Activated CD4-positive, alpha-beta T cell treated with anti-CD3 and anti-CD28 coated beads, Interleukin-2, Interleukin-4, amounts not matched to agents 100 ng/mL and 50 ng/mL, durations not matched to agents 16 hours and 8 hours (primary cell): ENCODE measurements at regions not wholly inside any gene's neighbourhood (a gene's known extent, or its start where the extent isn't known, plus 50 kb on each side); places are given as distances from the start of the nearest gene placed in this dataset.

Source experiments
- DNase-seq: peaks from one replicate; pipeline ENCODE4 v3.0.0-alpha.2; 2020; ENCODE audit warnings: low spot score

DNA sequence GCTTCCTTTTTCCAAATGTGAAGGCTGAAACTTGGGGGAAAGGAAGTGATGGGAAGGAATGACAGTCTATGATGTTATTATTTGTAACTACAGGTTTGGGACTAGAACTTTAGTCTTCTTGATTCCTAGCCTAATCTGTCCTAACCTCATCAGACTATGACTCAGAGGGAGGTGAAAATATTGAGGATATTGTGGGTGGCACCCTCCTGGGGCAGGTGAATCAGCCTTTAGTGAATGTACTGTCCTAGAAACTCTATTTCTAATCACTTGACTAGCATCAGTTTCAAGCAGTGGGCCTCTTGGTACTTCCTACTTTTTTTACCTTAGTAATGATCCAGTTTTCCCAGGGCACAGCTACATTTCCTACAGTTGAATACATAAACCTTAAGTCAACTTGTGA, 829.0 kb upstream of the API5 start:
- DNase-seq = no peak

DNA sequence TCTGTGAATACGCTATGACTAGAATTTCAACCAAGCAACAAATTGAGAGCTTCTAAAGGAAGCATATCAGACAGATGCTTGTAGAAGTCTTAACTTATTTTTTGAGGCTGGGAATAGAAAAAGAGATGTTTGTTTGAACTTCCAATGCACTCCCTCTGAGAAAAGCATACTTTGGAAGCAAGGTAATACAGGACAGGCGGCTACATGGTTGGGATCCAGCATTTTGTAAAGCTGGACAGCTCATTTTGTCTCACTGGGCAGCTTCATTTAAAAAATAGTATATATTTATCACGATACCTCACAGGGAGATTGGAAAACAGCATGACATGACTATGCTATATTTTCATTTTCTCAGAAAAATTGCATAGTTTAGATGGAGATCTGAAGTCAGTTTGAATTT, 821.3 kb upstream of the API5 start:
- DNase-seq = no peak

DNA sequence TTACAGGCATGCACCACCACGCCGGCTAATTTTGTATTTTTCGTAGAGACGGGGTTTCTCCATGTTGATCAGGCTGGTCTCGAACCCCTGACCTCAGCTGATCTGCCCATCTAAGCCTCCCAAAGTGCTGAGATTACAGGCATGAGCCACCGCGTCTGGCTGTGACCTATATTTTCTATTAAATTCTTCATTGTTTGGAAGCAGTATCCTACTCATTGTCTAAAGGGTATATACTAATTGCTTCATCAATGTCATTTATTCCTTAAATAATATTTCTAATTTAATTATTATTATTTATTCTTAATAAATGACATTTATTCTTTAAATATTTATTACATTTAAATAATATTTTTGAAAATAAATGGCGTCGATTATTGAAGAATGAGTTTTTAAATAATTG, 817.3 kb upstream of the API5 start:
- no peak for DNase-seq

DNA sequence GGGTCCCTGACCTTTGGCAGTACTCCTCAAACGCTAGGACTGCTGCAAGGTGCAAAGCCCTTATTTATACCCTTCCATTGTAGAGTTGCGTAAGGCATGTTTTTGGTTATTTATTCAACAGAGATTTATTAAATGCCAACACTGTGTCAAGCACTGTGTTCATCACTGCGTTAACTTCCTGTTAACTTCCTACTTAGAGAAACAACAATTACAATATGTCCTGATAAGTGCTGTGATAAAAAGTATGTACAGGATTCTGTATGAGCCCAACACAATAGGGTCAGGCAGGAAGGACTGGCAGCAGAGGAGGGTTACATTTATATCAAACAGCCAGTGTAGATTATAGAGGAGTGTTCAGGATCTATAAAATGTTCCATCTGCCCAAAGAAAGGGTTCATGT, 812.8 kb upstream of the API5 start:
- DNase-seq = no peak

DNA sequence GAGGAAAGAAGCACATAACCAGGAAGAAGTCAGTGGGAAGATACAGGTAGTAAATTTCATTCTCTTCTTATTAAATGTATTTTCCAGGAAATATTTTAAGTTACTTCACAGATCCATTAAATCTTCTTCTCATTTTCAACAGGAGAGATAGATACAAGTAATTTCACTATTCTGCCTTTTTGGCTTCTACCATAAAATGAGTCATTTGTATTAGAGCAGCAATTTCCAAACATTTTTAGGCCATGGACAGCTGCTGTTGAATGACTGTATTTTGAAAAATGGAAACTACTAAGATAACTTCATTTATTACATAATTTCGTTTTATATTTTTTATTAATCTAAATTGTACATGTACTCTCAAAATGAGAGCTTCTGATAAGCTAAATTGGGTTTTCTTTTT, 809.6 kb upstream of the API5 start:
- no peak for DNase-seq

DNA sequence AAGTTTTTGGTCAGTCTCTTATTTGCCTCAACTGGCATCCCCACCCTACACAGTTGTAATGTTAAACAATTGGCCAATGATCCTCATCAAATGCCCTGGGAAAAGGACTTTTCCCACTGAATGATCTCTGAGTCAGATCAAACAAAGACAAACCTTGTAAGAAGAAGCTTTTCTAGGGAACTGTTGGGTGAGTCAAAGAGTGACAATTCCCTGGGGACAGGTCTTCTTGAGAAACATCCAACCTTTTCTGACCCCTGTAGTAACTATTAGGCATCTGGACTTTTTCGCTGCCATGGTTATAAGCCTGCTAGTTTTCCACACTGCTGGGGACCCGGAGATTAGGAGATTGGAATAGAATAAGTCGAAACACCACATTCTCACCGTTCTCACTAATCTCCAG, 789.8 kb upstream of the API5 start:
- no peak for DNase-seq

DNA sequence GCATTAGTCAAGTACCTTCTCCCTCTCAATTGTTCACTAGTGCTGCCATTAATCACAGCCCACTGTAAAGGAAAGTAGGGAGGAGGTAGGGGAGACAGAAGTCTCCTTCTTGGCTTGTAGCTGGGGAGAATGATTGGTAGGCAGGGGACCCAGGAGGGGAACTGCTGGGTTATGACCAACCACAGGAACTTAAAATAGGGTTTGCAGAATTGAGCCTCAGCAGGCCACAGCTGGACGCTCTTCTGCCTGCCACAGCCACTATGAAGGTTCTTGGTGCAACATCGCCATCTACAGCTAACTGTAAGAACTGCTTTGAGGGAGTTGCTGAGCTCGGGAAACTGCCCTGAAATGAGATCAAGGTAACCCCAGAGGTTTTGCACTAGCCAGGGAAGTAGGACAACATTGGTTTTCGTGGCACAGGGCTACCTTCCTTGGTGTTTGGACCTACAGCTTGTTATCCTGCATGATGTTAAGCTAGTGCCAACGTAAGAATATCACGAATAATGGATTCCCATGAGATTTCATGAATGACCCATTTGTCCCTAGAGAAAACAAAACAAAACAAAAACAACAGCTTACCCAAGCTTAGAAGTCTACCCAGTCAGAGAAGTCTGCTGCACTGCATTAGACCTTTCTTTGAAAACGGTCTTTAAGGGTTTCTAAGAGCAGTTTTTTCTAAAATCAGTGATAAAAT, 787.1 kb upstream of the API5 start:
- DNase-seq = peak; percentile 39

DNA sequence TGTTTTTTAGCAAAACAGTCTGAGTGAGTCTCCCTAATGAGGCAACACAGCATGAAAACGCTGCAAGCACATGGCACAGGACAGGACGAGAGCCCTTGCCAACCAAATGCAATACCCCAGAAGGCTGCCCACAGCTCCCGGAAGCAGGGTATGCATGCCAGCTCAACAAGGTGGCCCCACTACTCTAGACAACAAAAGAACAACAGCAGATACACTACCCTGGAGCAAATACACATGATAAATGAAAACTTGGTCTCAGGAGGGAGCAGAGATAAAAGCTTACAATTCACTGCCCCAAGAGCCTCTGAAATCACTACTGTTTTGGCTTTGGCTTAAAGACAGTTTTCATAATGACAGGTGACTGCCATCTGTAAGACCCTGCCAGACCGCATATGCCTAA, 785.4 kb upstream of the API5 start:
- DNase-seq = no peak

DNA sequence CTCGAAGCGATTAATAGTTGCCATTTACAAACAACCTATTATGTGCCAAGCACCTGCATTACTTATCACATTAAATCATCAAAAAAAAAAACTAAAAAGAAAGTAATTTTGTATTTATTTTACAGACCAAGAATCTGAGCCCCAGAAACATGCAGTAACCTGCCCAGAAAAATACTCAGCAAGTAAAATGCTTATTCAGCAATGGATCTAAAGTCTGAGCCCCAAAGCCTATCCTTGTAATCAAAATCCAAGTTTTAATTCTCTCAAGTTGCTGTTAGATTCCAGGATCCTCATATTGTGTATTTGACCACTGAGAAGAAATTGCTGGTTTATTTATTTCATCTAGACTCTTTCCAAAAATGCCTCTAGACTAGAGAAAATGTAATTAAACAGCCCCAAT, 783.3 kb upstream of the API5 start:
- no peak for DNase-seq

DNA sequence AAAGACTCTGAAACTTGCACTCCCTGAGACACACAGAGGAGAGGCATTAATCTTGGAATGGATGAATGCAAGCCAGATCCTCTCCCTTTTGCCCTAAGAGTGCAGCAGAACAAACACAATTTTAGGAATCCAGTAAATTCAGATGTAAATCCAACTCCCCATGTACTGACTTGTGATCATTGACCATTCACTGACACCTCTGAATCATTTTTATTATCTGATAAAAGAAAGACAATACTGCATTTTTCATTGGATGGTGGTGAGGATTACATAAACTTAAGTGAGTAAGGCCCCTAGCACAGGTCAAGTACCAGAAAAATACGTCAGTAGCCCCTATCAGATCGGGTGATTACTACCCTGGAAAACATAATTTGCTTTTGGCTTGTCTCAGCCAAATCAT, 782.9 kb upstream of the API5 start:
- no peak for DNase-seq

DNA sequence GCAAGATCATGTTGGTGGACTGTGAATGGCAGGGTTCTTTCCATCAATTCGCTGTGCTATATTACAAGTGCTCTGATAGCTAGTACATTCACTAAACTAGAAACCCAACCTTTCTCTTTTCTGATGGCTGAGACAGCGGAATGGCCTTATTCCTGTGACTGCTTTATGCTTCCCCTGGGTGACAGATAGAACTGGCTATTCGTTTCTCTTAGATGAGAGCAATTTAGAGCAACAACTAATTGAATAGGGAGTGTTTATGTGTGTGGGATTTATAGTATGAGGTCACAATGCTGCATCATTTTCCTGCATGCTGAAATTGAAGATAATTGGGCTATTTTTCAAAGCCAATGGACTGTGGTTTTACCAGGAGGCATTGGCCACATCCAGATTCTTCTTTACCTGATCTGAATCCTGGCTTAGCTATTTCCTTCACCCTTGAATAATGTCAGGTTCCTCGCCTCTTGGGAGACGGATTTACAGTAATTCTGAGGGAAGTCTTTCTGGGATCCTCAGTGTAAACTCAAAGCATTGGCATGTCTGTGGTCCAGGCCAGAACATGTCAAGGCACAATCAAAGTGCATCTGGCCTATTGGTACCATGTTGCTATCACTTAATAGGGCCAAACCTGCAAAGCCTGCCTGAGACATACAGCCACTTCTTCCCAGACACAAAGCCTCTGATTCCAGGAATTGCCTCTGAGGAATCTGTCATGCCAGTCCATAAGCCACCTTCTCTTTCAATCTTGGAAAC, 775.0 kb upstream of the API5 start:
- no peak for DNase-seq

DNA sequence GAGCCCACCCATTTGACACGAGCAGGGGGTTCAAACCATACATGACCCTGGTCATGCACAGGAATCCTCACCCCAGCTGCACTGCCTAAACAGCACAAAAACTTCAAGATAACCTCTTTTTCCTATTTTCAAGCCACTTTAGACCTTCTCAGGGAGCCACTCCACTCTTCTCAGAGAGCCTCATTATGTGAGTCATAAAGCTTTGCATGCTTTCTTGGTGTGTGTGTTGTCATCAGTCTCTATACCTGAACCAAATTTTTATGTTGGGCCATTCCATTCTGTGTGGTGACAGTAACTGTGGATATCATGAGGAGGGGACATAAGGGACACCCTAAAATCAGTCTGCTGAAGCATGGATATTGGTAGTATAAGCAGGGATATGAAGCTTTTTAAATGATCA, 769.5 kb upstream of the API5 start:
- no peak for DNase-seq

DNA sequence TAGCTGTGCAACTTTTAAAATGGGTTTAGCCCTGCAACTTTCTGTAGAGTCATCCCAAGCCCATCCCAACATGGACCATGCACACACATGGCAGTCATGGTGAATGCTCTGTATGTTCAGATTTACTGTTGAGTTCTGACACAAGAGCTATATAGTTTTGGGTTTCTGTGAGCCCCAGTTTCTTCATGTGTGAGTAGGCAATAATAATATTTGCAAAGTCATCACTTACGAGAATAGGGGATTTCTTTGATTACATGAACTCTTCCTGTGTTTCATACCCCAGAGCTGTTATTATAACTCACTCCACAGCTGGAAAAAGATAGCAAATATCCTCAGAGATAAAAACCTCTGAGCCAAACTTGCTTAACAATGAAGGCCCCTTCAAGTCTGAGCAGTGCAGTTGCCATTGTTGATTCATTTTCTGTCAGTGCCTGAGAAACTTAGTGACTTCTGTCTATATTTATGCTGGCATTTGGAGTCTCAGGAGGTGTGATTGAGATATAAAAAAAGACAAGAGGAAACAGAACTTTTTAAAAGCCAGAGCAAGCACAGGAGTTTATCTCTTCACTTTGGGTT, 767.9 kb upstream of the API5 start:
- DNase-seq = no peak

DNA sequence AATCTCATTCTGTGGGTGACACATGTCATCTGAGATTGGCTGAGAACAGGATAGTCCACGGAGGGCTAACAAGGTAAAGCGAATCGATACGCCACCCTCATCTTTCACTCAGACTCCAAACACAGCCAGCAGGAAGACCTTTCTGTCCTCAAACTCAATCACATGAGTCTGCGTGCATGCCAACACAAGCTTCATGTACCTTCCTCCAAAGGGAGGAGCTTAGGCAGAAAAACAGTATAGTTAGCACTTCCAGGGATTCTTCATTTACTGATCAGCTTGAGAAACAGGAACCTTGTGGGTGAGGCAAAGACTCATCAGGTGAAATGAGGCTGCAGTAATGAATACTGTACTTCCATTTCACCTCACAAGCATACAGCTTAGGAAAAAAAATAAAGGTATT, 767.1 kb upstream of the API5 start:
- no peak for DNase-seq

DNA sequence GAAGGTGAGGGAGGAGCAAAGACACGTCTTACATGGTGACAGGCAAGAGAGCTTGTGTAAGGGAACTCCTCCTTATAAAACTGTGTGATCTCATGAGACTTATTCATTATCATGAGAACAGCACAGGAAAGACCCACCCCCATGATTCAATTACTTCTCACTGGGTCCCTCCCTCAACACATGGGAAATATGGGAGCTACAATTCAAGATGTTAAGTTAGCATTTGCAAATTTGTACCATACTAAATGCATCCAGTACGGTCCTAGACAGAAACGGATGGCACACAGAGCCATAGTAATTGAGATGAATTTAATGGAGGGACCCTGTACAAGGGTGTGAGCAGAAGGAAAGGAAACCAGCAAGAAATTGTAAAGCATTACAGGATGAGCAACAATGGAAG, 765.8 kb upstream of the API5 start:
- DNase-seq = no peak

DNA sequence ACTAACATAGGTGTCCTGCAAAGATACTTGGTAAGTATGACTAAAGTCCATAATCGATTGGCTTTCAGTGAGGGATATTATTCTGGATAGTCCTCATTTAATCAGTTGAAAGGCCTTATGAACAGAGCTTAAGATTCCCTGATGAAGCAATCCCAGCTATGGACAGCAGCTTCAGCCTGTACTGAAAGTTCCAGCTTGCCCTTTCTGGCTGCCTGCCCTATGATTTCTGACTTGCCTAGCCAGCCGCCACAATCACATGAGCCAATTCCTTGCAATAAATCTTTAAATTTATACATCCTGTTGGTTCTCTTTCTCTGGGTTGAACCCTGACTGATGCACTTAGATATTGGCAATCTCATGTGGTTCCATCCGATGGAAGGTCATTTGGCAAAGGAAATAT, 759.0 kb upstream of the API5 start:
- DNase-seq = no peak

DNA sequence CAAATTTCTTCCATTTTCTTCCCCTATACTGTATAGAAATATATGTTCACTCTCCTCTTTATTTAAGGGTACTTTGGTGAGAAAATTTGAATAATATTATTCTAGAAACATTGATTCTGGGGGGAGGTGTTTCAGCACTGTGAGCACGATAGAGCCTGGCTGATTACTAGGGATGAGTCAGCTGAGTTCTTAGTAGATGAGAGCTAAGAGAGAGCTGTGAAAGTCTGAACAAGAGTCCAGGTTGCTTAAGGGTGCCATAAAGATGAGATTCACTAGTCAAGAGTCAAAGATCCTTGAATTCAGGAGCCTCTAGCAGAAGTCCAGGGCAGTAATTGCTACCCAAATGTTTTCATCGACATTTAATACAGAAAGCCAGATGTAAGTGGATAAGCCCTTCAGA, 756.6 kb upstream of the API5 start:
- no peak for DNase-seq

DNA sequence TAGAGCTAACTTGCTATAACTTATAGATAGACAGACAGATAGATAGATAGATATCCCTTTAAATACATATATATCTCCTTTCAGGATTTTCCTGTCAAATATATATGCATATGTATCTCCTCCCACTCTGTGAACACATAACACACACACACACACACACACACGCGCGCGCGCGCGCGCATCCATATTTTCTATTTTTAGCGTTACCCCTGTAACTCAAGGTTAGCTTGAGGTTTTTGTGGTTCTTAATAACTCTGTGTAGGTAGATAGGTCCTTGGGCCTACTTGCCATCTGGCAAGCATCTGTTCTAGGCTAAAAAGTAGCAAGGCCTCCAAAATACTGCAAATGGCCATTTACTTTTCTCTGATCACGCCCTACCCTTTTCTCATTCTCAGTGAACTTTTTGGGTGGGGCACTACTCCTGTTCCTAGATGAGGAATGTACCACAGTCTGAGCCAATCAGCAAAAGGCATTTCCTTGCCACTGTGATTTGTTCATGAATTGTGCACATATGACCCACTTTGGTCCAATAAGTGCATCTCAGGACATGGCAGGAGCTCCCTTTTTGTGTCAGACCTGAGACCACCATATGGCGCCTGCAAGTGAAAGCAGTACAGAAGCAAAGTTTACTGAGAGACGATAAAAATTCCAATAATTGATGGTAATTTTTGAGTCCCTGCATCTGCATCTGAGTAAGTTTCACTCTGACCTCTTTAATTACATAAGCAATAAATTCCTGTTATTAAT, 740.5 kb upstream of the API5 start:
- DNase-seq = no peak

DNA sequence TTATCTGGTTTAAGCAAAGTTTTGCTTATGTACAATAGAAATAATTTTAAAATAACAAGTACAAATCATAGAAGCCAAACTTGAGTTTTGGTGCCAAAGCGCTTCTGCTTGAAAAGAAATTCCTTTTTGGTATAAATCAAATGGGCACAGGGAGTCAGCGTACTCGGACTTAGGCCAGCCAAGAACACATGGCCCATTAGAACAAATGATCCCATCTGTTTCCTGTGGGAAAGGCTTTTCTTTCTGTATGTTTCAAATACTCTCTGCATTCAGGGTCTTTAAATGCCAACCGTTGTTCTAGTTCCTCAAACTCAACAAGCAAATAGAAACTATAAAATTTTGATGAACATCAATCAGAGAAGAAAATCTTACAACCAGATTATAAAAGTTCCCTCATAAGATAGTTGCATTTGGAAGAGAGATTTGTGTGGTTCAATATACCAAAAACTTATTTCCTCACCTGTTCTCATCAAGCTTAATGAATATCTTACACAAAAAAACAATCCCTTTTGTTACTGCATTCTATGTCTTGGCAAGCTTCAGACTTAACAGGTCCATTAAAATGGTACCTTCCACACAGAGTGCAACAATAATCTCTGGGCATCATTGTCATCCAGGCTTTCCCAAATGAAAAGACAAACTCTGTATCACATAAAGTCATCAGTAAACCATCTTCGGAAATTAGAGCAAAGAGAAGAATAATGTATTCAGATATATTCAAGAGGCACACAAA, 739.8 kb upstream of the API5 start:
- no peak for DNase-seq

DNA sequence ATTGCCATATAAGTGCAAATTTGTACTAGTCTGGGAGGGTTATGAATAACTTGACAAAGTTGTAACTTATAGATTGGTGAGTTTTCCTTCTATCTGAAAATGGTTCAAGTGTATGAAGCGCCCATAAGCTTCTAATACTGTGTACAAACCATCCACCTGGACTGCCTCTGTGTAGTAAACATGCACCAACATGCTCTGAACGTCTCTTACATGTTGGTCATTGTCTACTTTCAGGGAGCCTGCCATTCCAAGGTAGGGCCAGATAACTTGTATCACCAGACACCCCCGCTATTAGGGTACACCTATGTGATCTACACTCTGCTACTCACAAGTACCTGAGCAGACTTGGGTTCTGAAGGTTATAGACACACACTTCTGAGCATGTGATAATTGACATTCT, 735.5 kb upstream of the API5 start:
- DNase-seq = no peak

DNA sequence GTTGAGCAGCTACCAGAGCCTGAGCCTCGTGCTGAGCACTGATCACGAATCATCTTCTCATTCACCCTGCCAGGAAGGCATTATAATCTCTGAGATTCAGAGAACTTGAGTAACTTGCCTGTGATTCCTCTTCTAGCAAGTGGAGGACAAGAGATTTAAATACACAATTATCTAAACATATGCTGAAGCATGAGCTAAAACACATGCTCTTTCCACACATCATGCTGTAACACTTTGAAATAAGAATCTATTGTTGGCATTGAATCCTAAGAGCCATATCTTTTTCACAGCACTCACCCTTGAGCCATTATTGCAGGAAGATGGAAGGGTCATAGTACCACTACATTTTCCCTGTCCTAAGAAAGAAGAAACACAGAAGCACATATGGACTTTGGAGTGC, 722.5 kb upstream of the API5 start:
- no peak for DNase-seq

DNA sequence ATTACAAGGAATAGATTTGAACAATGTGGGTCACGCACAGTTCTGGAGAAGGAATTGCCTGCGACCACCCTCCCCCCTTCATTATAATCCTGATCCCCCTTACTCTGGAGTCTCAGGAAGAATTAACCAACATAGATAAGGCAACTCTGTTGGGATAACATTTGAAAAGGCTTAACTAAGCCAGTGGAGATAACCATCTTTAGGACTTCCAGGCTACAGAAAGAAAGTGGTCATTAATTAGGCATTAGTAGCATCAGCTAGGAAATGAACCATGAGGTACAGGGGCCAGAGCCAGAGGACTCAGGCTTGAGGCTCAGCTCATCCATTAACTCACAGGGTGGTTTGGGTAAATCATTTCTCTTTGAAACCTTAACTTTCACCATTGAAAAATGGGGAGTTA, 720.0 kb upstream of the API5 start:
- no peak for DNase-seq
